Suppressor macrophage treated with lipopolysaccharide for 1 hour (primary cell): ENCODE measurements at regions not wholly inside any gene's neighbourhood (a gene's known extent, or its start where the extent isn't known, plus 50 kb on each side); places are given as distances from the start of the nearest gene placed in this dataset.

ENCODE experiments used
- DNase-seq, 3 donors: peaks; one replicate each; pipeline ENCODE4 v3.0.0-alpha.2; 2020 to 2022

DNA sequence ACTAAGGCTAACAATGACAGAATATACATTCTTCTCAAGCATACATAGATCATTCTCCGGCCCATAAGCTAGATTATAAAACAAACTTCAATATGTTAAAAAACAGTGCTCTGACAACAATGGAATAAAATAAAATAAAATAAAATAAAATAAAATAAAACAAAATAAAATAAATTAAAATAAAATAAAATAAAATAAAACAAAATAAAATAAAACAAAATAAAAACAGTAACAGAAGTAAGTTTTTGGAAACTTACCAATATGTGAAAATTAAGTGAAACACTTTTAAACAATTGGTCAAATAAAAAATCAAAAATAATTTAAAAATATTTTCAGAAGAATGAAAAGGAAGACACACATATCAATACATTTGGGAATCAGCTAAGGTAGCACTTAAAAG is 1785.8 kb upstream of the PCDH20 start:
- DNase-seq = no peak

DNA sequence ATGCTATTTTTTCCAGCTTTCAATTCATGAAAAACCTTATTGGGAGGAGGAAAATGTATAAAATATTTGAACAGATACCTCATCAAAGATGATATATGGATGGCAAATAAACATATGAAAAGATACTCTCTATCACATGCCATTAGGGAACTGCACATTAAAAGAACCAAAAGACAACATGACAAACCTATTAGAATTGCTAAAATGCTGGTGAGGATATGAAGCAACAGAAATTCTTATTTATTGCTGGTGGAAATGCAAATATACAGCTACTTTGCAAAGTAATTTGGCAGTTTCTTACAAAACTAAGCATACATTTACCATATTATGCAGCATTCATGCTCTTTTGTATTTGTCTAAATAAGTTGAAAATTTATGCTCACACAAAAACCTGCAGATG is 1783.9 kb upstream of the PCDH20 start:
- DNase-seq = no peak

DNA sequence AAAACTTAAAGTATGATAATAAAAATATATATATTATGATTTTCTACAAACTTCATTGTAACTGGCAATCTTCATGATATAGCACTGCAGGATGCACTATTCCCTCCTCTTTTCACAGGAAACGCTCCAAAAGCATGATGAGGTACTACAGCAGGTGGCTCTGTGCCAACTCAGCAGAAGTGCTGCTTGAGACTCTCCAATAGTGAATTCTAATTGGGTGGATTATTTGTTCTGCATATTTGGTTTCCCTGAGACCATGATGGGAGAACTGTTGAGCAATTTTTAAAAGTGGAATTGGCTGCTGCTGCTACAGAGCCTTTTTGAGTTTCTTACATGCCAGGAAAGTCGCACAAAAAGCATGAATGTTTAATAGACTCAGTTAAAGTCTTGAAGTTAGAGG is 1782.4 kb upstream of the PCDH20 start:
- DNase-seq = no peak

DNA sequence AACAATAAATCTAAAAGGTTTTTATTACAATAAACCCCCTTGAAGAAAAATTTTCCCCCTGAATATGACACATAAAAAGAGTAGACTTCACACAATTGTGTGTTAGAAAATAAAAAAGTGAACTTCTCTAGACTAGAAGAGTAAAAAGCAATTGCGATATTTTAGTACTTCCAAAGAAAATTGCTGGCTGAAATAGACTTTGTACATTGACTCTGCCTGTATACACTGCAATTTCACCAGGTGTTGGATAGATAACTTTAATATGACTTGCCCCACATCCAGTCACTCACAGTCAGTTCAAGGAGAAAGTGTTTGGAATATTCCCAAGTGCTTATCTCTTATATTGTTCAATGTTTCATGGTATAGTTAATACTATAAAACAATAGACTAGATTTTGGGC is 1780.1 kb upstream of the PCDH20 start:
- no peak for DNase-seq

DNA sequence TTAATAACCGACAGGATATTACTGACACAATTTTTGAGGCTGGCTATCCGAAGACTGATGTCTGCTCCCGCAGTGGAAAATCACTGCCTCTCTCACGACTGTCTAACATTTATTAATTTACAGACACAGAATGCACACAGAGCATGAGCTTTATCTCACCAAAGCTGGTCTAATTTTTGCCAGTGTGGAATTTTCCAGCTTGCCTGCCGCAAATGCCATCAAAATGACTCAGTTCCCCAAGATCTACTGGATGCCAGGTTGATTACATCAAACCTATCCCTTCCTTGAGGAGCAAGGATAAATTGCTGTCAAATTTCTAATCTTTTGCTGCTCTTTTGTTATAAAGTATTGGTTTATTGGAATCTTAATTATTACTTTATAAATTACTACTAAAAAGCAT is 1775.1 kb upstream of the PCDH20 start:
- no peak for DNase-seq

DNA sequence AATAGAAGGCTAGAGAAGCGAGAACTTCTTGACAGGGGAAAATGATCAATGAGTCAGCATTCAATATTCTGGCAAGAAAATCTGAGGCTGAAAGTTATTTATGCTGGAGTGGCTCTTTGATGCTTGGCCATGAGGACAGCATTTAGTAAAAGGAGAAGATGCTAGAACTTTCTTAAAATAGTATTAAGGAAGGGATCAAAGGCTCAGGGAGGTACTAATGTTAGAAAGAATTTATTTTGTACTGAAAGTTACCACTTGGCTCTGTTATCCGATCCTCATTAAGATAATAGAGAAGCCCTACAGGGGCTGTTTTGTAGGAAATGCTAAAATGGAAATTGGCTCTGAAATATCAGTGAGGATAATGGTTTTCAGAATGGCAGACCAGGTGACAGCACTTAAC is 1774.6 kb upstream of the PCDH20 start:
- no peak for DNase-seq

DNA sequence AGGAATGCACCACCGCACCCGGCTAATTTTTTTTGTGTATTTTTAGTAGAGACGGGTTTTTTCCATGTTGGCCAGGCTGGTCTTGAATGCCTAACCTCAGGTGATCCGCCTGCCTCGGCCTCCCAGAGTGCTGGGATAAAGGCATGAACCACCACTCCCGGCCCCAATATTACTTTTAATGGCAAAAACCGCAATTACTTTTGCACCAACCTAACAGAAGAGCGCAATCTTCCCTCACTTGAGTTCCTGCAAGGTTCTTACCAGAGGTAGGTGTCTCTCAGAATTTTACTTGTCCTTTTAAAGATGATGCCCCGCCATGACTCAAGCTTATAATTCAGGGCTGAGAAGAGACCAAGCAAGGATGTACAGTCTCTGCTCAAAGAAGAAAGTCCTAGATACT is 1774.1 kb upstream of the PCDH20 start:
- no peak for DNase-seq

DNA sequence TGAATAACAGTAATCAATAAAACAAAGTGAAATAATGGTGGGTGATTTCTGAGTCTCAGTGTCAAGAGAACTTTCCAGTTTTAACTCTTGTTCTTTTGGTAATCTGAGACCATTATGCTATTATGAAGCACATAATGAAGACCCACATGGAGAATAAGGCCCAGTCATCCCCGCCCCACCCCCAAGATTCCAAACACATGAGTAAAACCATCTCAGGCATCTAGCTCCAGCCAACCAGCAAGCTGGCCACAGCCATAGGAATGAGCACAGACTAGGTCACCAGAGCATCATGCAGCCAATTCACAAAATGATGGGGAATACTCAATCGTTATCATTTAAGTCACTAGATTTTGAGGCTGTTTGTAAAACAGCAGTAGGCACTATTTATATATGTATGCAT is 1769.0 kb upstream of the PCDH20 start:
- no peak for DNase-seq

DNA sequence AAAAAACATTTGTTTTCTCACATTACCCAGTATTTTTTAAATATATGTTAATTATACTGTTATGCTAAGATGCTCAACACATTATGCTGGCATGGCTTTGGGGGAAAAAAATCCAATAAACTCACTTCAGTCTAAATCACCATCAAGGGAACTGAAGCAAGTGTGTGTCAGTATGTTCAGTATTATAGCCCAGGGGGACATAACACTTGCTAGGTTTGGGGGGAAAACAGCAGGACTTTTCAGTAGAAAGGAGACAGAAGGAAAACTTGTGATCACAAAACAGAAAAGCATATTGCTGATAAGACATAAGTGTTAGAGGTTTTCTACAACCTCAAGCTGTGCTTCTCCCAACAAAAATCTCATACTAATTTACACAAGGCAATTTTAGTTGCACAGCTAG is 1759.9 kb upstream of the PCDH20 start:
- DNase-seq = no peak

DNA sequence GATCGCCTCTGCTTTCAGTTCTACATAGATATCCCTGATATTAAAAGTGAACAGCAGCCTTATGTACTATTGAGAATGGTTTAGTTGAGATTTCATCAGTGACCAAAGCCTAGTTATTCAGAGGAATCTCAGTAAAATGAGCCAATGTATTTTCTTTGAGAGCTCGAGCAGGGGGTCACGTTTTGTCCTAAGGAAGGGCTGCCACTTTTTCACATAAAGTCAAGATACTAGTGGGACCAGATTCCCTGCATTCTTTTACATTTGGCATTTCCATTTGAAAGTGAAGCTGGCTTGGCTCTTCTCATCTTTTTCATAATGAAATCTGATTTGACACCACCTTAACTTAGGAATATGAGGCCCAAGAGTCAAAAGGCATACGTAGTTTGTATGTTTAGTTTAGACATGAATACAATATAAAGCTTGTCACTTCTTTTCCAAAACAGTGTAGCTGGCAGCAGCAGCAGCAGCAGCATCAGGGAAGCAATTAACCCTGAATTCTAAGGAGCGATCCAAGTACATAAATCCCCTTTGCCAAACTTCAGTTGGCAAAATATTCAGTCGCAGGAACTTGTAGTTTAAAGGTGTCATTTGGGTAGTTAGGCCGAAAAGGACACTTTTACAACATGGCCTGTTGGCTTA is 1752.2 kb upstream of the PCDH20 start:
- no peak for DNase-seq

DNA sequence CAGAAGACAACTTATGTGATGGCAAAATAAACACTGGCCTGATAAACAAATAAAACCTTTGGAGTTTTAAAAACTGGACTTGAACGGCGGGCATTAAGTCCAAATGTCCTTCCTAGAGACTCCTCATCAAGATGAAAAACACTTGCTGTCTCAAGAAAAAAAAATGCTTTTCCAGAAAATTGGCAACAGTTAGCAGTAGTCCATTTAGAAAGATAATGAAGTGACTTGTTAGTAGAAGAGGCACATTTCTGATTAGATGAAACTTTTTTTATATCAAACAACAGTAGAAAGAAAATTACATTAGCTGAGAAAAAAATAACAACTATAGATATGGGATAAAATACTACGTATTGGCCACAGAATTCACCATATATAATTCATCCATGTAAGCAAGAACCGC is 1750.7 kb upstream of the PCDH20 start:
- no peak for DNase-seq

DNA sequence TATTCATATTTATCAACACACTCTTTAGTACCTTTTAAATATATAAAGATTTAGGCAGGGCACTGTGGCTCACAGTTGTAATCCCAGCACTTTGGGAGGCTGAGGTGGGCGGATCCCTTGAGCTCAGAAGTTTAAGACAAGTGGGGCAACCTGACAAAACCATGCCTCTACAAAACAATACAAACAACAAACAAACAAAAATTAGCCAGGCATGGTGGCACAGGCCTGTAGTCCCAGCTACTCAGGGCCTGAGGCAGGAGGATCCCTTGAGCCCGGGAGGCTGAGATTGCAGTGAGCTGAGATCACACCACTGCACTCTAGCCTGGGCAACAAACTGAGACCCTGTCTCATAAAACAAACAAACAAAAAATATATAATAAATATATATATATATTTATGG is 1748.3 kb upstream of the PCDH20 start:
- DNase-seq = no peak

DNA sequence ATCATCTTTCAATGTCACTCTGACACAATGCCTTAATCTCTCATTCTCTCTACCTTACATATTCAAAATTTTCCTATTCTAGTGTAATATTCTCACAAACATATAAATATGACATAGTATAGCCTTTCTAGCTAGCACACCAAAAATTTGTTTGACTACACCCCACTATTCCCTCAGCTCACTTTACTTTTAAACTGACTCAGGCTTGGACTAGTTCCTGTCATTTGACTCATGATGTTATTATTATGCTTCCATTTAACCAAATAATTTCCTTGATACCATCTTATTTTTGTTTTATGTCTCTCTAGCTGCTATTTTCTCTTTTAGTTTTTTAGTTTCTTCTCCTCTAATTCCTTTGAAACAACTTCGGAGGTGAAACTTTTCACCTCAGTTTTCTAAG is 1745.6 kb upstream of the PCDH20 start:
- DNase-seq = no peak

DNA sequence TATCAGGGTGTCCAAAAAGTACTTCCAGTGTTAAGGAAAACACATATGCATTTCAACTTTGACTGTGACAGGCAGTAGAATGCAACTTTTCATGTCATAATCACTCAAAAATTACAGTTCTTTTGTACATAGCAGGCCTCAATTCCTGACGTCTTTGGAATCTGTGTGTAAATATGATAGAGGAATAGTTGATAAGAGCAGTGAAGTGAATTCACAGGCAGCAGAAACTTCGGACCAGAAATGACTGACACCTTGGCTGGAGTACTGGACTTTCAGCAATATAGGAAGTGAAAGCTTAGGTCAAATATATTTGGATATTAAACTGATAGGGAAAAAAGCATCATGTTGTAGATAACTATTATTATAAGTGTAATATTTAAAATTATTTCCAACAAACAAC is 1741.2 kb upstream of the PCDH20 start:
- no peak for DNase-seq

DNA sequence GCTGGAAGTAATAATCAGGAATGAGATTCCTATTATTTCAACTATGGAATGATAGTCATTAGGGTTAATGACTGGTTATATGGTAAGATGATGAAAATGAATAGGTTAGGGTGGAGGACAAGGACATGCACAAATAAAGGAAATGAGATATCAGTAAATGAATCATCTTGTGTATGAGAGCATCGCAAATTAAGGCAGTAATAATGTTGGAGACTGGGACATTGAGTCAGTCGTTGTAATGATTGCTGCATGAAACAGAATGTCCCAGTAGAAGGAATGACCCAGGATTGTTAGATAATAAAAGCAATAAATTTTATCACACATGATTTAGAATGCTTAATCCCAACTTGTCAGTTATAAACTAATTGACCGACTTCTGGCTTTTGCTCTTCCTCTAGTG is 1733.7 kb upstream of the PCDH20 start:
- no peak for DNase-seq

DNA sequence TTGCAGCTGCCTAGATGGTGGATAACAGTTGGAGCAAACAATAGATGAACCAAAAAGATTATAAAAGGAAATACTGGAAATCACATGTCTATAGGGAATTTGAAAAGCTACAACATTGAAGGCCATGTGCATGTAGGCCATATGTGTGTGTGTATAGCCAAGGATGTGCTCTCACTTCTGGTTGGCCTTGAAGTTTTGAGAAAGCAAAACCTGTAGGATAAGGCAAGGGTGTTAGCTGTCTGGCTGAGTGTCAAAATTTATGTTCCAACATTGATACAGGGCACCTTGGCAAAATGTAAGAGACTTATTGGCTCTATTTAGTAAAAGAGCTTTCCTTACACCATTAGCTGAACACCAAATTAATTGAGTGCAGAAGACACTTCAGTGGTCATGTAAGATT is 1723.6 kb upstream of the PCDH20 start:
- DNase-seq = no peak

DNA sequence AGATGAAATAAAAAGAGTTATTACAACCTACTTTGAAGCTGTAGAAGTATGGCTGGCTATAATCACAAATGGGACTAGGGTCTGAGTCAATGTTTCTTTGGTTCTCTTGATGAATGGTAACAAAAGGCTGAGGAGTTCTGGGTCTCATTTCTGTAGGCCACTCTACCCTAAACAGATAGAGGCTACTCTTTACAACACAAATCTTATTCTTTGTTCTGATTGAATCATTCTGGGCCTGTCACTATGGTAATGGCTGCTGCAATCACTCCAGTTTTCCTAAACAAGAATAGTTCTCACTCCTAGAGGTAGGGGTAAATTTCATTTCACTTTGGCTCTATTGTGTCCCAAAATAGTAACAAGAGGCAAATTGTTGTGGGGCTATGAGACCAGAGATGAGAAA is 1714.3 kb upstream of the PCDH20 start:
- DNase-seq = no peak

DNA sequence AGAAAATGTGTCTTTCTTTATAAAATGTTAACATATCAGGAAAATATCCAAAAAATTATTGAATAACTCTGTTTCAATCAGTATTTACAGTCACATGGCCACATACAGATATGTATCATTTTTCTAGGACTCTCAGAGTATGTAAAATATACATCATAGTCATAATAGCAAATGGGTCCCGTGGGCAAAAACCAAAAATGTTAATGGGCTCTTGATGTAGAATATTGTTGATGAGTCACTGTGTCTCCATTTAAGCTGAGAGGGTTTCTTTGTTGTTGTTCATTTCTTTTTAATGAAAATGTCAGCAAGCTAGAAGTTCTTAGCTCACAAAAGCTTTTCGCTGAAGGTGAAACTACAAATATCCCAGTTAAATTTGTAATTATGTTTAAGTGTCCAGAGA is 1713.1 kb upstream of the PCDH20 start:
- no peak for DNase-seq

DNA sequence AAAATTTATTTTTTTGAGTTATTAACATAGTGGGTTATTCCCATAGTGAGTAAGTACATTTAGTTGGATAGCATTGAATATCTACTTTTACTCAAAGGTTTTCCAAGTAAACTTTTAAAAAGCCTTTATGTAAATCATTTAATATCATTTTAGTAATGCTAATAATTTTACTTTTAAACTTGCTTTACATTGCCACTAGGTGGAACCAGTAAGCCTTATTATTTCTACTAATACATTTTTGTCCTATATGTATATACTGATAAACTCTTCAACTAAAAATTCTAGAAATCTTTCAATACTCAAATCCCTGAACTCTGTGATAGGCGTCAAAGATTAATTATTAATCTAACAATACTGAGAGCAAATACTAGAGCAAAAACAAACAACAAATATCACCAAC is 1709.2 kb upstream of the PCDH20 start:
- DNase-seq = peak in 1 of 3 donors; percentile 7

DNA sequence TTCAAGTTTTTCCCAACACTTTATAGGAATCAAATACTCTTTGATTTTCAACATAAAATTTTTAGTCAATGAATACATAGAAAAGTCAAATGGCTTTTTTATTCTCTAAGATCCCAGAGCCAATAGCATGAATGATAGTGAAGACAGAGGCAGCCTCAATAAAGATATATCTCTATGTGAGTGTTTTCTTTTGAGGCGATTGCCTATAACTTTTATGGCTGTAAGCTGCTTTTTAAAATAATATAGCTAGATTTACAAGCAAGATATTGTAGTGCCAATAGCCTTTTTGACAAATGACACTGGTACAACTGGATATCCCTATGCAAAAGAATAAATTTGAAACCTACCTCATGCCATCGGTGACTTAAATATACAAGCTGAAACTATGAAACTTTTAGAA is 1705.2 kb upstream of the PCDH20 start:
- no peak for DNase-seq

DNA sequence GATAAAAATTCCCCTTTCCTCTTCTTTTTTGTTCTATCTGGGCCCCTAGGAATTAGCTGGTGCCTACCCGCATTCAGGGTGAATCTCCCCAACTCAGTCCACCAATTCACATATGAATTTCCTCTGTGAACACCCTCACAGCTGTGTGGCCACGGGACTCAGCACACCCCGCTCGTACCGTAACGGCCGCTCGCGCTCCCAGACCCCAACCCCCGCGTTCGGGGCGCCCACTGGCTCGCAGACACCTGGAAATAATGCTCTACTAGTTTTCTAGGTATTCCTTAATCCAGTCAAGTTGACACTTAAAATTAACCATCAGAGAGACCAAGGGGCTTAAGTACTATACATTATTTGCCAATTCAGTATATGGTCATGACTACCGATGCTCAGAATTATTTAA is 1702.1 kb upstream of the PCDH20 start:
- no peak for DNase-seq

DNA sequence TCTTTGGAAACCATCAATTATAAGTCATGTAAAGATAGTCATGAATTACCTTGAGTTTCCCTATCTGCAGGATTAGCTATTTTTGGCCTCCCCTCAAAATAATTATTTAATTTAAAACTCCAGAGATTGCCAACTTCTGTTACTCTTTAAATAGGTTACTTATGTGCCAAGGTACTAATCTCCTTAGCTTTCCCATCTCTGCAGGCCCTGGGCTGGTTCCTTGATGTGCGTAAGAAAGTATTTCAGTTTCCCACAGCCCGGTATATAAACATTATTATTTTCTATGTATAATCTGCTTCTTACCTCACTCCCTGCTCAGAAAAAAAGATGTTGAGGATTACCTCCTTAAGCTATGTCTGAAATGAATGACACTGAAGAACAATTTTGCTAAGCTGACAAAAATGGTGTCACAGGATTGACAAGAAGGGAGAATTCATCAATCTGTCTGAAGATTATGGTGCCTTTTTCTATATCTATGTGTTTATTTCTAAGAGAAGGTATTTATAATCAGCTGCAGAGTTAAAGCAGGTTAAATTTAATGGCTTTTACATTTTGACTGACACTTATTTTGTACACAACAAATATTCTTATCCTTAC is 1697.2 kb upstream of the PCDH20 start:
- no peak for DNase-seq

DNA sequence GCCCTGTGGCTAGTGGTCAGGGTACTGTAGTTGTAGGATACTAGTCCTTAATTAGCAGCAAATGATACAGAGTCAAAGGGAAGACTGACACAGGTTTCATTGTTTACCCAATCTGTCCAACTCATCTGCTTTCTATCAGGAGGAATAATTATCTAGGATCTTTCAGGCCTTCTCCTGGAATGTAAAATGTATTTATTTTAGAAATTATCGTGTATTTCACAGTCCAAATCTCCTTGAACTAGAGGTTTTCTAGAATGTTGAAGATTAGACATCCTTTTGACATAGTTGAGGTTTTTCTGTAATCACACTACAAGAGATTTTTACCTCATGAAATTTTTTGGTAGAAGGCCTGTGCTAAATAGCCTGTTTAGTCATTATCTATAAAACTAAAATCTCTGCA is 1694.8 kb upstream of the PCDH20 start:
- no peak for DNase-seq

DNA sequence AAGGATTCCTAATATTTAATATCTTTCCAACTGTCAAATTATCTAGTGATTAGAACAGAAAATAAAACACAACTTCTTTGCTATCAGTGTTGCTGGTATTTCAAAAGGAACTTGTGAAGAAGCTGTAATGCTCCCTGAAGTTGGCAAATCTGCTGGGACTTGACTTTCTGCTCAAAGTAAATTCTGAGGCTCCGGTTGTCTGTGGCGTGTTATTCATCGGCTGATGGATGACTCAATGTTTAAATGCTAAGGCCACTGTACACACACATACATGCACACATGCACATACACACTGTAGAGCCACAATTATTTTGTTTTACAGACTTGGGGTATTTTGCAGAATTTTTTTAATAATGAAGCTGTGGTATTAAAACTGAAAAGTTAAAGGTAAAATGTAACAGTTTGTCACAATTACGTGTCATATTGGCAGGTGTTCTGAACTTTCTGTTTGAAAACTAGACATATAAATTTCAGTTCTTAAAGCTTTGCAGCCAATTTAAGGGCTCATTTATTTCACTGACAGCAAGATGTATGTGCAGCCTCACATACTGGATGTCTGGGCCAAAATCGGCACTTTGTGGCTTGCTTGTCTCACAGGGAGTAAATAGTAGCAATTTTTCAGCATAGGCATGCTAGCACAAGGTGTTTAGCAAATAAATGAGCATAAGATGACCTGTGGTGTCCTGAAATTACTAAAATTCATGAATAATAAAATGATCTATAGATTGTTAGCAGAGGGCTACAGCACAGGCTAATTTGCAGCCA is 1691.7 kb upstream of the PCDH20 start:
- no peak for DNase-seq

DNA sequence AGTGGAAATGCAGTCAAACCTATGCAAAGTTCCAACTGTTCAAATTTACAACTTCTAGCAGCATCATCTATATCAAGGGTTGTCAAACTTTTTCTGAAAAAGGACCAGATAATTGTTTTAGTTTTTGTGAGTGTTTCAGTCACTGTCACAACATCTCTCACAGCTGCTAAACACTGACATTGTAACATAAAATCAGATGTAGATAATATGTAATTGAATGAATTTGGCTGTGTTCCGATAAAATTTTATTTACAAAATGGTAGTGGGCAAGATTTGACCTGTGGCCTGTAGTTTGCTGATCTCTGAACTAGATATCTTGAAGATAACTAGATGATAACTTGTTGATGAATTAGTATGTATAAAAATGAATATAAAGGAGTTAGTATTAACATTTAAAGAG is 1679.1 kb upstream of the PCDH20 start:
- no peak for DNase-seq
